ENCODE measurements at regions not wholly inside any gene's neighbourhood (a gene's known extent, or its start where the extent isn't known, plus 50 kb on each side); places are given as distances from the start of the nearest gene placed in this dataset.

GRCh38 chr7:18132811-18133210, 105.2 kb upstream of the PRPS1L1 start:
- ATAC-seq (ENCODE audit: low read depth) (no peak), DNase-seq (no peak)
- H2BK5ac ChIP-seq (ENCODE audit: low read depth, low read length, poor library complexity, severe bottlenecking), result no peak overlapping the region
- no peak overlapping the region for H3K4me2 ChIP-seq (ENCODE audit: low read depth, low read length)
- H3K14ac ChIP-seq (replicated peaks; ENCODE audit: low read depth, low read length), result no peak overlapping the region
- no peak overlapping the region for H2AK5ac ChIP-seq (ENCODE audit: low read depth, low read length)
- CTCF ChIA-PET, result no interaction called here
- intact Hi-C loops (cut with micrococcal nuclease) (no loop called here), in situ Hi-C loops (cut with MboI; ENCODE audit: low sequenced_read_pairs) (no loop called here), dilution Hi-C loops (cut with HindIII; ENCODE audit: low sequenced_read_pairs, unreplicated experiment) (no loop called here)
- H2AFZ ChIP-seq (replicated peaks; ENCODE audit: low read length, poor library complexity), result no peak overlapping the region
- no peak overlapping the region for H4K5ac ChIP-seq (ENCODE audit: low read depth, low read length)
- peaks cover 2% of the 10 kb centered on the region for H3K27me3 ChIP-seq (ENCODE audit: control insufficient read depth, insufficient read depth, low read length)
- no peaks in the 10 kb centered on the region for H3K9me1 ChIP-seq (ENCODE audit: insufficient read depth, low read length)
- no peak for TF ChIP-seq MXI1 (IDR thresholded peaks at IDR 0.05; ENCODE audit: borderline replicate concordance, low read depth, low read length)
- no peak for TF ChIP-seq NFE2L2 (IDR thresholded peaks at IDR 0.05; ENCODE audit: low read depth, low read length)
- POLR2A ChIA-PET (ENCODE audit: unreplicated experiment), result no interaction called here
- H2BK15ac ChIP-seq (ENCODE audit: low read depth, low read length), result no peak overlapping the region
- no peaks in the 10 kb centered on the region for H3K4me1 ChIP-seq (ENCODE audit: control insufficient read depth, insufficient read depth, low read length)
- no peaks in the 10 kb centered on the region for H3K79me1 ChIP-seq (ENCODE audit: low read depth in 1 of 2, low read length in 2 of 2)
- H2BK120ac ChIP-seq (ENCODE audit: low read depth, low read length), result no peak overlapping the region
- H3K56ac ChIP-seq (ENCODE audit: extremely low read depth, insufficient read depth, low read length), result no peak overlapping the region
- no peak overlapping the region for H4K91ac ChIP-seq (ENCODE audit: insufficient read depth, low read depth, low read length)
- no peak overlapping the region for H3K4ac ChIP-seq (ENCODE audit: low read depth, low read length)
- H4K20me1 ChIP-seq (ENCODE audit: insufficient read depth, low read length), result no peaks in the 10 kb centered on the region
- H3K18ac ChIP-seq (ENCODE audit: low read depth, low read length), result no peak overlapping the region
- H3K27ac ChIP-seq (ENCODE audit: insufficient read depth, low read length), result no peak overlapping the region
- H2AK9ac ChIP-seq (replicated peaks; ENCODE audit: low read depth, low read length, poor library complexity), result no peak overlapping the region
- BruUV-seq (replicated peaks), result no TSS peak
- H3K4me3 ChIP-seq (ENCODE audit: insufficient read depth, low read depth, low read length), result no peak overlapping the region
- no peak overlapping the region for H3K9ac ChIP-seq (ENCODE audit: low read depth, low read length)
- H4K8ac ChIP-seq (ENCODE audit: low read depth in 2 of 2, low read length in 2 of 2), result no peak overlapping the region
- H3K36me3 ChIP-seq (ENCODE audit: control insufficient read depth, insufficient read depth, low read length), result no peaks in the 10 kb centered on the region
- H3K9me3 ChIP-seq (ENCODE audit: control insufficient read depth, insufficient read depth, low read length), result no peaks in the 10 kb centered on the region
- no peak overlapping the region for H3K23ac ChIP-seq (ENCODE audit: low read depth, low read length)
- no peak overlapping the region for H2BK20ac ChIP-seq (ENCODE audit: low read depth, low read length)

Data from IMR-90 (cell line).